ENCODE measurements at regions not wholly inside any gene's neighbourhood (a gene's known extent, or its start where the extent isn't known, plus 50 kb on each side); places are given as distances from the start of the nearest gene placed in this dataset.
"Not testable (repeated sequence)": the region's sequence is repeated elsewhere in the genome, so short reads cannot be mapped to it uniquely, and the experiment has no call there.

DNA sequence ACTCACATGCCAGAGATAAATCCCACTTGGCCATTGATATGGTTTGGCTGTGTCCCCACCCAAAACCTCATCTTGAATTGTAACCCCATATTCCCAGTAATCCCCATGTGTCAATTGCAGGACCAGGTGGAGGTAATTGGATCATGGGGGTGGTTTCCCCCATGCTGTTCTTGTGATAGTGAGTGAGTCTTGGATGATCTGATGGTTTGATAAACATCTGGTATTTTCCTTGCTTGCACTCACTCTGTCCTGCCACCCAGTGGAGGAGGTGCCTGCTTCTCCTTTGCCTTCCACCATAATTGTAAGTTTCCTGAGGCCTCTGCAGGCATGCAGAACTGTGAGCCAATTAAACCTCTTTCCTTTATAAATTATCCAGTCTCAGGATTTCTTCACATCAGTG, 50.4 kb upstream of the B3GAT2 start:
- H3K27me3 Mint-ChIP-seq = peaks cover 29% of the 10 kb centered on the region
- not testable (repeated sequence) for H3K36me3 Mint-ChIP-seq (ENCODE audit: low read depth); H3K4me3 Mint-ChIP-seq; H3K27ac Mint-ChIP-seq; H3K4me1 Mint-ChIP-seq (ENCODE audit: low read depth); H3K9me3 Mint-ChIP-seq

DNA sequence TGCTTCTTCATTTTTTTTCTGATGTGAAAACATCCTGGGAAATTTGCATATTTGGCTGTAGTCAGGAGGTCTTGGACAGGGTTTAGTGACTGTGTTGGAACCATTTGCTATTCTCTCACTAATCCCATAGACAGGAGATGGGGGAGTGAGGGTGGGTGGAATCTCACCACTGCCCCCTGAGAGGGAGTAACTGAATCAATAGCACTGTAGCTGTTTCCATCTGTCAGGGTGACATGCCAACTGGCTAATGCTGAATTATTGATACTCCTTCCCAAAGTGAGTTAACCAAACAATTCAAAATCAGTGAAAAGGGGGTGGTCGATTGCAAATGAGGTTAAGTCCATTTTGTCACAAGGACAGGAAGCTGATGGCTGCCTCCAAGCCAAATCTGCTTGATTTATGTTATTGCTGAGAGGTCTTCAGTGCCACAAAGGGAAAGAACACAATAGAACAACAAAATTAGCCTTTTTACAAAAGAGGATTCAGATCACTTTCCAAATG, 55.1 kb upstream of the B3GAT2 start:
- Mint-ChIP-seq H3K4me1 (ENCODE audit: low read depth) (no peaks in the 10 kb centered on the region), H3K27ac (no peak overlapping the region), H3K4me3 (no peak overlapping the region), H3K36me3 (ENCODE audit: low read depth) (no peaks in the 10 kb centered on the region), H3K27me3 (peaks cover 33% of the 10 kb centered on the region), H3K9me3 (no peaks in the 10 kb centered on the region)

DNA sequence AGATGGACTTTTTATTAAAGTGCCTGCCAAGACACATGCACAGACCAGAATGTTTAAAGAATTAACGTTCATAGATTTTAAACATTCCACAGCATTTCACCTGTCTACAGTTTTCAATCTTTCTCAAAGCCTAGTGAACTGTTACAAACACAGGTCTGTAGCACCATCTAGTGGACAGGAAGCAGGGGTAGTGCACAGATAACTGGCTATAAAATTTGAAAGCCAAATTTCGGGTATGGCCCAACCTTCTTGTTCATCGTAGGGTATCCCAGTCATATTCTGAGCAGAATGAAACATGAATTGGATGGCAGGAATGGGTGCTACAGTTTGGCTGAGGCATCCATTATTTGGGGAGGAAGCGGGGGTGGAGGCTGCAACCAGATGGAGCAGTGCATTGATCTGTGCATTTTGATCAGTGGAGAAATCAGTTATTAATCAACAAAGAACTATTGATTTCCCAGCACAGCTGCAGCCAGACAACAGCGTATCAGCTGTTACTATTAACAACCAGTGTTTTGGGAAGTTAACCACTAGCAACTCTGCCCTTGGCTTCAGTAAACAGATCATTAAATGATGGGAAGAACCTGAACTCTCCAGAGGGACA, 56.1 kb upstream of the B3GAT2 start:
- Mint-ChIP-seq H3K4me1 (ENCODE audit: low read depth) (no peaks in the 10 kb centered on the region), H3K27me3 (peaks cover 28% of the 10 kb centered on the region), H3K4me3 (no peak overlapping the region), H3K9me3 (no peaks in the 10 kb centered on the region), H3K36me3 (ENCODE audit: low read depth) (no peaks in the 10 kb centered on the region), H3K27ac (no peak overlapping the region)

DNA sequence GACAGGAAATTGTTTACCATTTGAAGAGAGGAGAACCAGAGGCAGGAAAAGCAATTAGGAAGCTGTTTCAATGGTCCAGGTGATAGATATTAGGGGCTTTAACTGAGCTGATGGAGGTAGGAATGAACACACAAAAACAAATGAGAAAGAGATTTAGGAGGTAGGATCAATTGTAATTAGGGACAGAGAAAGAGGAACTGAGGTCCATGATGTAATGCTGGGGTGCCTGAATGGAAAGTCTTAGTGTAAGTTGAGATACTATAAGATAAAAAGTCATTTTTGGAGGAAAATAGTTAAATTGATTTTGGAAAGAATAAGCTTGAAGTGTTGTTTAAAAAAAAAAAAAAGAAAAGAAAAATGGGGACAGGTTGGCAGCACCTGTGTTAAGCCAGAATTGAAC, 58.5 kb upstream of the B3GAT2 start:
- H3K4me1 Mint-ChIP-seq (ENCODE audit: low read depth) = no peaks in the 10 kb centered on the region
- H3K36me3 Mint-ChIP-seq (ENCODE audit: low read depth) = no peaks in the 10 kb centered on the region
- H3K4me3 Mint-ChIP-seq = no peak overlapping the region
- H3K27me3 Mint-ChIP-seq = peaks cover 23% of the 10 kb centered on the region
- no peaks in the 10 kb centered on the region for H3K9me3 Mint-ChIP-seq
- peak overlapping the region; percentile 4 for H3K27ac Mint-ChIP-seq

DNA sequence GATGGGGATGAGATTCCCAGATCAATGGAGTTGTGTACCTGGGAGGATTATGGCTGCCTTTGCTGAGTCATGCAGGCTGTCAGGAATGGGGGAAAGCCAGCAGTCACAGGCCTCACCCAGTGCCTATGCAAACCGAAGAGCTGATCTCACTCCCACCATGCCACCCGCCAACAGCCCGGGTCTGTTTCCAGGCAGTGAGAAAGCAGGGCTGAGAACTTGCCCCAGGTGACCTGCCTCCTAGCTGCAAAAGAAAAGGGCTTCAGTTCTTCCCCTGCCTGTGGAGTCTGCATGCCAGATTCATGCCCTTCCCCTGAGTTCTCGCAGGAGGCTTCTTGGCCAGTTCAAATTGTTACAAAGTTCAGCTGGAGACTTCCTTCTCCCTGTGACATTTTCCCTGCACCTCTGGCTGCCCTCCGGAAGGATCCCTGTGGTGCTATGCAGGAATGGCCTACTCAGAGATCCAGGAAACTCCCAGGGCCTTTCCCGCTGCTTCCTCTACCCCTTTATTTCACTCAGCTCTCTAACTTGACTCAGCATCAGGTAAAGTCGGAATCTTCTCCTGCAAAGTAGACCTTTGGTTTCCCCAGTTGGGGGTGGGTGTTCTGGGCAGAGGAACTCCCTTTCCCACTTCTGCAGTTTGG, 71.5 kb upstream of the B3GAT2 start:
- Mint-ChIP-seq H3K36me3 (ENCODE audit: low read depth) (no peaks in the 10 kb centered on the region), H3K4me3 (no peak overlapping the region), H3K9me3 (no peaks in the 10 kb centered on the region), H3K27ac (no peak overlapping the region), H3K27me3 (peaks cover 4% of the 10 kb centered on the region), H3K4me1 (ENCODE audit: low read depth) (no peaks in the 10 kb centered on the region)

DNA sequence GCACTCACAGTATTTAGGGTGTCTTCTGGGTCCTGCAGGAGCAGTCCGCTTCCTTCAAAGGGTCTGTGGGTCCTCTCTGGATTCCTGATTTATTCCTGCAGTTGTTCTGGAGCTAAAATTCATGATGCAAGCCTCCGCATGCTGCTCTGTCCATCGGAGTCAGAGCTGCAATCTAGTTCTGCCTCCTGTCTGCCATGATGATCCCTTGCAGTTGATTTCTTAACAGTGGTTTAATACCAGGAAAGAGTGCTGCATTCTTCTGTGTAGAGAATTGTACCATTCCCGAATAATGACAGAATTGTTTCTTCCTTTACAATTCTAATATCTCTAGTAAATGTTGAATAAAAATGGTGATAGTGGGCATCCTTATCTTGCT, 72.0 kb upstream of the B3GAT2 start:
- Mint-ChIP-seq H3K27me3 (peaks cover 4% of the 10 kb centered on the region), H3K36me3 (ENCODE audit: low read depth) (no peaks in the 10 kb centered on the region), H3K4me1 (ENCODE audit: low read depth) (no peaks in the 10 kb centered on the region), H3K9me3 (no peaks in the 10 kb centered on the region), H3K27ac (no peak overlapping the region), H3K4me3 (no peak overlapping the region)

DNA sequence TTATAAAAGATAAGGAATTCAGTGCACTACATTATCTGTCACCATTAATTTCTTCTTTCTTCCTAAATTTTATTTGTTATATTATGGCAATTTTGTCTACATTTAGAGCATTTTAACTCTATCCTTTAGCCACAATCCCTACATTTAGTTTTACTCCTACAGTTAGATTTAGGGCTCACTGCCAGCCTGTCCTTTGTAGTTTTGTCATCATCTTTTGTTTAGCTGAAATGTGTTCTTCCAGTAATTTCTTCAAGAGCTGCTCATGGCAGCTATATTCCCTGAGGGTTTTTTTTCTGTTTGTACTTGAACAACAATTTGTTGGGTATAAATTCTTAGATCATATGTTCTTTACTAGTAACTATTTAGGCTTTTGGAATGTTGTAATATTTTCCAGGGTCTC, 72.7 kb upstream of the B3GAT2 start:
- Mint-ChIP-seq H3K9me3 (no peaks in the 10 kb centered on the region), H3K27me3 (peaks cover 4% of the 10 kb centered on the region), H3K27ac (no peak overlapping the region), H3K4me1 (ENCODE audit: low read depth) (no peaks in the 10 kb centered on the region), H3K36me3 (ENCODE audit: low read depth) (no peaks in the 10 kb centered on the region), H3K4me3 (no peak overlapping the region)

- H3K4me3 Mint-ChIP-seq = no peak overlapping the region
- no peaks in the 10 kb centered on the region for H3K9me3 Mint-ChIP-seq
- no peaks in the 10 kb centered on the region for H3K36me3 Mint-ChIP-seq (ENCODE audit: low read depth)
- no peaks in the 10 kb centered on the region for H3K4me1 Mint-ChIP-seq (ENCODE audit: low read depth)
- H3K27ac Mint-ChIP-seq = no peak overlapping the region
- peaks cover 11% of the 10 kb centered on the region for H3K27me3 Mint-ChIP-seq
Measured at GRCh38 chr6:71031912-71032311, 75.1 kb upstream of the B3GAT2 start.

GRCh38 chr6:71033171-71033570, 76.3 kb upstream of the B3GAT2 start:
- H3K4me3 Mint-ChIP-seq = no peak overlapping the region

DNA sequence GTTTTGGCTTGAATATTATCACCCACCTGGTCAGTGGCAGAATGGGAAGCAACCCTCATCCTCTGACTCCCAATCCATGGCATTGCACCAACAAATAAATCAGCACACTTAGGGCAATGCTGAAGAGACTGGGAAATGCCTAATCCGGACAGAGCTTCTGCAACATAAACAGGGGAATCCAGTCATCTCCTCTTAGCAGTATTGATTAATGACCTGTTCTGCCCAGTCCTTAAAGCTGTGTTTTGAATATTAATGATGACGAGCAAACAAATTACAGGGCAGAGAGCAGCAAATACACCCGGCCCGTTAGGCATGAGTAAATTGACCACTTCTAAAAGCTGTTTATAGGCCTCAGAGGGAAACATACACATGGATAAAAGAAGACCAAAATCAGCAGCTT, 77.0 kb upstream of the B3GAT2 start:
- H3K4me1 Mint-ChIP-seq (ENCODE audit: low read depth) = no peaks in the 10 kb centered on the region
- no peak overlapping the region for H3K4me3 Mint-ChIP-seq
- peaks cover 11% of the 10 kb centered on the region for H3K27me3 Mint-ChIP-seq
- H3K27ac Mint-ChIP-seq = no peak overlapping the region
- no peaks in the 10 kb centered on the region for H3K9me3 Mint-ChIP-seq
- H3K36me3 Mint-ChIP-seq (ENCODE audit: low read depth) = no peaks in the 10 kb centered on the region

More at GRCh38 chr6:71033171-71033570, 76.3 kb upstream of the B3GAT2 start:
- no peaks in the 10 kb centered on the region for H3K4me1 Mint-ChIP-seq (ENCODE audit: low read depth)
- H3K27ac Mint-ChIP-seq = no peak overlapping the region
- no peaks in the 10 kb centered on the region for H3K9me3 Mint-ChIP-seq
- peaks cover 11% of the 10 kb centered on the region for H3K27me3 Mint-ChIP-seq
- H3K36me3 Mint-ChIP-seq (ENCODE audit: low read depth) = no peaks in the 10 kb centered on the region

- no peak overlapping the region for H3K4me3 Mint-ChIP-seq
Measured at GRCh38 chr6:71034563-71035345, 77.9 kb upstream of the B3GAT2 start.

DNA sequence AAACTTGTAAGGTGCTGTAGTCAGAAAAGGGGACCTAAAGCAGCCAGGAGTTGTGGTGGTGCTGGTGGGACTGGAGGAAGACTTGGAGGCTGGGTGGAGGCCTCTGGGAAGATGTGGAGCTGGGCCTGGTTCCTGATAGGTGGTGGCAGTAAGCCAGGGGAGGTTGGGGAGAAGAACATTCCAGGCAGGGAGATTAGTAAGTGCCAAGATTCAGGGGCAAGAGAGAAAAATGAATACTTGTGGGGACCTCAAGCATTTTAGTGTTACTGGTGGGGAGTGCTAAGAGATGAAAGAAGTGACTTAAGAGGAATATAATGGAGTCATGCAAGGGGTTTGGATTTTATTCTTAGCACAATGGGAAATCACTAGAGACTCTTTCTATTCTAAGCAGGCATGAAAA, 79.0 kb upstream of the B3GAT2 start:
- Mint-ChIP-seq H3K36me3 (ENCODE audit: low read depth) (no peaks in the 10 kb centered on the region), H3K27me3 (peaks cover 8% of the 10 kb centered on the region), H3K4me3 (no peak overlapping the region), H3K4me1 (ENCODE audit: low read depth) (no peaks in the 10 kb centered on the region), H3K9me3 (no peaks in the 10 kb centered on the region), H3K27ac (no peak overlapping the region)

More at GRCh38 chr6:71034563-71035345, 77.9 kb upstream of the B3GAT2 start:
- no peak overlapping the region for H3K27ac Mint-ChIP-seq
- H3K36me3 Mint-ChIP-seq (ENCODE audit: low read depth) = no peaks in the 10 kb centered on the region
- H3K27me3 Mint-ChIP-seq = peaks cover 11% of the 10 kb centered on the region
- no peaks in the 10 kb centered on the region for H3K9me3 Mint-ChIP-seq
- no peaks in the 10 kb centered on the region for H3K4me1 Mint-ChIP-seq (ENCODE audit: low read depth)

DNA sequence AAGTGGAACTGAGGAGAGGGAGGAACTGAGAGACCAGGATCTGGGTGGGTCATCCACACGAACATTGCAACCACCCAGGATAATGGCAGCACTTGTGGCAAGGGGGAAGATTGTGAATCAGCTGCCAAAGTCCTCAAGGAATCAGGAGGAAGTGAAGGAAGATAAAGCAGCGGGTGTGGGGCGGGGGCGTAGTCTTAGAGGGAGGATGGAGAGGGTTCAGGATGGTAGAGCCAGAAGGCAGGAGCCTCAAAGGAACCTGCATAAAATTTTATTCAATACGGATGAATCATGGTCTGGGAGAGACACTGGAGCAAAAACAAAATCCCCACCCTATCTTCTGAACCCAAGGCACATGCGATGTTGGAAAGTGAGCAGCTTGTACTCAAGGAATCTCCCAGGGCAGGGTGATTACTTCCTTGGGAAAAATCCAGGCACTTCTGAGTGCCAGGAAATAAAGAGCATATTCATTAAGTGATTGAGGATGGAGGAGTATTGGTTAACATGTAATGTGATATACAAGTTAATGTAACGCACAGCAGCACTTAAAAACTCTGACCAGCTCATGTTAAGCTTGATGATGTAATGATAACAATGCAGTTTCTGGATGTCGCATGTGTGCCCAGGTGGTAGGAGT, 82.0 kb upstream of the B3GAT2 start:
- H3K9me3 Mint-ChIP-seq = no peaks in the 10 kb centered on the region
- no peaks in the 10 kb centered on the region for H3K4me1 Mint-ChIP-seq (ENCODE audit: low read depth)

DNA sequence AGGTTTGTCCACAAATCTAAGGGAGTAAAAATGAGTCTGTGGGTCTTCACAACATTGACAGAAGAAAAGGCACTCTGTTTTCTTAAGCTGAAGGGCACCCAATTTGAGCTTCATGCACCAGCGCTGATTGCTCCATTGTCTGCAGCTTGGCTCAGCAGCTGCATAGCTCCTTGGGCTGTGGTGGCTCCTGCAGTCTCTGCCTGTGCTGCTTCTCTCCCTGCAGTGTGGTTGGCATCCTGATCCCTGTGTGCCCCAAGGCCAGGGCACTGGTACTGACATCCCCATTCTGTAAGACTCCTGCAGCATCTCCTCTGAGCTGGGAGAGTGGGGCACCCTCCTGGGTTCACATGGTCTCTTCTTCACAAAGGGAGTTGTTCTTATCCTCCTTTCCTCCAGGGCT, 83.2 kb upstream of the B3GAT2 start:
- H3K4me1 Mint-ChIP-seq (ENCODE audit: low read depth) = no peaks in the 10 kb centered on the region
- H3K27me3 Mint-ChIP-seq = peaks cover 12% of the 10 kb centered on the region
- H3K9me3 Mint-ChIP-seq = no peaks in the 10 kb centered on the region
- H3K4me3 Mint-ChIP-seq = no peak overlapping the region
- H3K36me3 Mint-ChIP-seq (ENCODE audit: low read depth) = no peaks in the 10 kb centered on the region
- no peak overlapping the region for H3K27ac Mint-ChIP-seq

More for the DNA sequence above, 82.0 kb upstream of the B3GAT2 start:
- peaks cover 12% of the 10 kb centered on the region for H3K27me3 Mint-ChIP-seq
- no peaks in the 10 kb centered on the region for H3K36me3 Mint-ChIP-seq (ENCODE audit: low read depth)
- no peak overlapping the region for H3K27ac Mint-ChIP-seq
- H3K4me3 Mint-ChIP-seq = no peak overlapping the region

- Mint-ChIP-seq H3K9me3 (no peaks in the 10 kb centered on the region), H3K4me1 (ENCODE audit: low read depth) (no peaks in the 10 kb centered on the region), H3K36me3 (ENCODE audit: low read depth) (no peaks in the 10 kb centered on the region), H3K27ac (no peak overlapping the region), H3K27me3 (peaks cover 5% of the 10 kb centered on the region), H3K4me3 (no peak overlapping the region)
Measured at GRCh38 chr6:71040841-71041240, 84.0 kb upstream of the B3GAT2 start.

Data from stimulated activated naive CD8-positive, alpha-beta T cell treated with anti-CD3 and anti-CD28 coated beads, Interleukin-15, Interleukin-2, amounts not matched to agents 100 ng/mL and 50 ng/mL, for 24 hours (primary cell).